ENCODE measurements at regions not wholly inside any gene's neighbourhood (a gene's known extent, or its start where the extent isn't known, plus 50 kb on each side); places are given as distances from the start of the nearest gene placed in this dataset.

GRCh38 chr4:116847616-116848015, 237.8 kb downstream of the TRAM1L1 start:
- no peaks in the 10 kb centered on the region for H3K4me1 ChIP-seq
- no peak overlapping the region for H3K4me3 ChIP-seq
- H3K9me3 ChIP-seq, result no peaks in the 10 kb centered on the region
- intact Hi-C loops (cut with DNase I; ENCODE audit: low total_unique reads), result no loop called here
- 79 to 88% (median 82%) methylated on average over 2 of the region's 2 CpGs for WGBS, 5 donors
- no peak for TF ChIP-seq CTCF (IDR thresholded peaks at IDR 0.05)
- TF ChIP-seq EP300 (IDR thresholded peaks at IDR 0.05), result no peak
- TF ChIP-seq POLR2A (IDR thresholded peaks at IDR 0.05), result no peak
- TF ChIP-seq POLR2AphosphoS5 (IDR thresholded peaks at IDR 0.05), result no peak
- no peak for DNase-seq
- no peaks in the 10 kb centered on the region for H3K36me3 ChIP-seq
- no peak overlapping the region for H3K27ac ChIP-seq
- no peaks in the 10 kb centered on the region for H3K27me3 ChIP-seq

GRCh38 chr4:116839826-116840225, 245.6 kb downstream of the TRAM1L1 start:
- H3K27ac ChIP-seq, result no peak overlapping the region
- no peak overlapping the region for H3K4me3 ChIP-seq
- WGBS, 5 donors, result 76 to 84% (median 81%) methylated on average over 5 of the region's 5 CpGs
- intact Hi-C loops (cut with DNase I; ENCODE audit: low total_unique reads), result no loop called here
- DNase-seq, result no peak
- no peaks in the 10 kb centered on the region for H3K36me3 ChIP-seq
- H3K4me1 ChIP-seq, result no peaks in the 10 kb centered on the region
- H3K27me3 ChIP-seq, result no peaks in the 10 kb centered on the region
- no peak for TF ChIP-seq POLR2A (IDR thresholded peaks at IDR 0.05)
- no peak for TF ChIP-seq CTCF (IDR thresholded peaks at IDR 0.05)
- no peak for TF ChIP-seq POLR2AphosphoS5 (IDR thresholded peaks at IDR 0.05)
- TF ChIP-seq EP300 (IDR thresholded peaks at IDR 0.05), result no peak
- H3K9me3 ChIP-seq, result no peaks in the 10 kb centered on the region

GRCh38 chr4:116838609-116839008, 246.8 kb downstream of the TRAM1L1 start:
- H3K27ac ChIP-seq, result no peak overlapping the region
- intact Hi-C loops (cut with DNase I; ENCODE audit: low total_unique reads), result no loop called here
- no peak for TF ChIP-seq POLR2AphosphoS5 (IDR thresholded peaks at IDR 0.05)
- no peak for TF ChIP-seq POLR2A (IDR thresholded peaks at IDR 0.05)
- TF ChIP-seq CTCF (IDR thresholded peaks at IDR 0.05), result no peak
- TF ChIP-seq EP300 (IDR thresholded peaks at IDR 0.05), result no peak
- no peaks in the 10 kb centered on the region for H3K4me1 ChIP-seq
- 82 to 91% (median 85%) methylated on average over 4 of the region's 4 CpGs for WGBS, 5 donors
- H3K4me3 ChIP-seq, result no peak overlapping the region
- H3K27me3 ChIP-seq, result no peaks in the 10 kb centered on the region
- H3K9me3 ChIP-seq, result peaks cover 0 to 3% (median 0%) of the 10 kb centered on the region in 4 donors
- no peak for DNase-seq
- no peaks in the 10 kb centered on the region for H3K36me3 ChIP-seq

- no peak overlapping the region for H3K27ac ChIP-seq
- TF ChIP-seq EP300 (IDR thresholded peaks at IDR 0.05) (no peak), POLR2A (IDR thresholded peaks at IDR 0.05) (no peak), CTCF (IDR thresholded peaks at IDR 0.05) (no peak), POLR2AphosphoS5 (IDR thresholded peaks at IDR 0.05) (no peak)
- H3K27me3 ChIP-seq, result no peaks in the 10 kb centered on the region
- H3K4me3 ChIP-seq, result no peak overlapping the region
- whole genome bisulfite sequencing, 5 donors, result 67 to 75% (median 74%) methylated on average over 5 of the region's 5 CpGs
- no peak for DNase-seq
- peaks cover 0 to 12% (median 0%) of the 10 kb centered on the region in 4 donors for H3K9me3 ChIP-seq
- intact Hi-C loops (cut with DNase I; ENCODE audit: low total_unique reads), result no loop called here
- H3K4me1 ChIP-seq, result no peaks in the 10 kb centered on the region
- no peaks in the 10 kb centered on the region for H3K36me3 ChIP-seq
Observed at GRCh38 chr4:116829187-116829586, 256.2 kb downstream of the TRAM1L1 start.
